ENCODE measurements at regions not wholly inside any gene's neighbourhood (a gene's known extent, or its start where the extent isn't known, plus 50 kb on each side); places are given as distances from the start of the nearest gene placed in this dataset.
"Not testable (repeated sequence)": the region's sequence is repeated elsewhere in the genome, so short reads cannot be mapped to it uniquely, and the experiment has no call there.

- ATAC-seq (ENCODE audit: poor library complexity): no peak
- DNase-seq: no peak
- intact Hi-C loops (cut with DNase I): no loop called here
Observed at GRCh38 chr13:56412856-56413255, 727.9 kb upstream of the PRR20A start.

DNA sequence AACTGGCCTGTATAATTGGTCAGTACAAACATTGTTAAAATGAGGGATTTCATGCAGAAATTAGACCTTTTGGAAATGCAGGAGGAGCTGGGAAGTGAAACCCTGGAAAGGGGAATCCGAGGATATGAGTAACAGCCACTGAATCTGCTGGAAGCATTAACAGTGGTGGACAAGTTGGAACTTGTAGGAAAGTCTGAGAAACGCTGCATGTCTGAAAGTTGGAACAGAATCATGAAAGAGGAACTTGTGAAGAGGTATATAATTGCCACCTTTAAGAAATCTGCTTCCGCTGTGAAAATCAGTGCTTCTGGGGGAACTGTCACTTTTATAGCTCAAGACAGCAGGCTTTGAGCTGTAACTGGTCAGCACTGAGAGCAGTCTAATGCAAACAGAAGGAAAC is 716.5 kb upstream of the PRR20A start:
- DNase-seq: no peak
- intact Hi-C loops (cut with DNase I): no loop called here
- ATAC-seq (ENCODE audit: poor library complexity): no peak

GRCh38 chr13:56457535-56458190 is 683.1 kb upstream of the PRR20A start:
- intact Hi-C loops (cut with DNase I): no loop called here
- DNase-seq (no peak), ATAC-seq (ENCODE audit: poor library complexity) (no peak)

DNA sequence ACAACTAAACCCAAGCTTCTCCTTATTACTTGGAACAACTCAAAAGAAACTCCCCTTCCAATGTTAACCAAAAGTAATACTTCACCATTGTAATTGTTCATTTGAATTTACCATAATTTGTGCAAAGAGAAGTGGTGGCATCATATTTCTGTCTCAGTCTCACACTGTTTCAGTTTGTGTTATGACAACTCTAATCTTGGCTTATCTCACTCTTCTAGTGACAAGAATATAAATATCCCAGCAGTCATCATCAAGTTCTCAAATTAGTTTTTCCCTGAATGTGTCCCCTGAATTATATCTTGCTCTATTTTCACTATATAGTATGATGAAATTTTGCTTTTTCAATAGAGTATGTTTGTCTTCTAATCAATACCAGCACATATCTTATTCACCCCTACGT is 681.4 kb upstream of the PRR20A start:
- ATAC-seq (ENCODE audit: poor library complexity): no peak
- DNase-seq: no peak
- intact Hi-C loops (cut with DNase I): no loop called here

GRCh38 chr13:56501750-56502149 is 639.0 kb upstream of the PRR20A start:
- intact Hi-C loops (cut with DNase I): no loop called here
- DNase-seq: no peak
- ATAC-seq (ENCODE audit: poor library complexity): no peak

DNA sequence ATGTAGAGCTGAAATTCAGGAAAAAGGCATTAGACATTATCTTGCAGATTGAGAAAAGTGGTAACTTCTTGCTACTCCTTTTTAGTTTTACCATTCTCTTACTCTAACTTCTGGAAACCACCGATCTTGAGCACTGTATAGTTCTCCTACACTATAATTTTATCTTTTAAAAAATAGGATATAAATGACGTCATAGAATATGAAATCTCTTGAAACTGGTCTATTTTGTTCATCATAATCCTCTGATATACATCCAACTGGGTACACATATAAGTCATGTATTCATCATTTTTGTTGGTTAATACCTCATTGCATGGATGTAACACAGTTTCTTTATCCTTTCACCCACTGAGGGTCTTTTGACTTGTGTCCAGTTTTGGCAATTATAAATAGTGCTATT is 629.9 kb upstream of the PRR20A start:
- intact Hi-C loops (cut with DNase I): no loop called here
- no peak for ATAC-seq (ENCODE audit: poor library complexity)
- DNase-seq: no peak

- intact Hi-C loops (cut with DNase I); DNase-seq; ATAC-seq (ENCODE audit: poor library complexity): not testable (repeated sequence)
Observed at GRCh38 chr13:56512336-56512735, 628.4 kb upstream of the PRR20A start.

DNA sequence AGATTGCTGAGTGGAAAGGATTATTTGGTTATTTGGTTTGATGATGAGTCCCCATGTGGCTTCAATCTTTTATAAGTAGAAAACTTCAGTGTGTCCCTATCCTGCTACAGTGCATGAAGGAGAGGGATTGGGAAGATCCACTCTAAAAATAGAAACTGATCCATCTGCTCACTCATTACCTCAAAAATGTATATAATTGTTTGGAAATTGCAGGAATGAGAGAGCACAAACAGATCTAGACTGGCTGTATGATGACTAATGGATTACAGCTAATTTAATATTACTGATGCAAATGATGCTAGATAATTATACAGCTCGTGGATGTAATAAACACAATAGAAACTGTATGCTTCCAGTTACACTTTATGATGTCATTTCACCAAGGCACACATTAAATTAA is 625.3 kb upstream of the PRR20A start:
- DNase-seq (no peak), ATAC-seq (ENCODE audit: poor library complexity) (no peak)
- intact Hi-C loops (cut with DNase I): no loop called here

DNA sequence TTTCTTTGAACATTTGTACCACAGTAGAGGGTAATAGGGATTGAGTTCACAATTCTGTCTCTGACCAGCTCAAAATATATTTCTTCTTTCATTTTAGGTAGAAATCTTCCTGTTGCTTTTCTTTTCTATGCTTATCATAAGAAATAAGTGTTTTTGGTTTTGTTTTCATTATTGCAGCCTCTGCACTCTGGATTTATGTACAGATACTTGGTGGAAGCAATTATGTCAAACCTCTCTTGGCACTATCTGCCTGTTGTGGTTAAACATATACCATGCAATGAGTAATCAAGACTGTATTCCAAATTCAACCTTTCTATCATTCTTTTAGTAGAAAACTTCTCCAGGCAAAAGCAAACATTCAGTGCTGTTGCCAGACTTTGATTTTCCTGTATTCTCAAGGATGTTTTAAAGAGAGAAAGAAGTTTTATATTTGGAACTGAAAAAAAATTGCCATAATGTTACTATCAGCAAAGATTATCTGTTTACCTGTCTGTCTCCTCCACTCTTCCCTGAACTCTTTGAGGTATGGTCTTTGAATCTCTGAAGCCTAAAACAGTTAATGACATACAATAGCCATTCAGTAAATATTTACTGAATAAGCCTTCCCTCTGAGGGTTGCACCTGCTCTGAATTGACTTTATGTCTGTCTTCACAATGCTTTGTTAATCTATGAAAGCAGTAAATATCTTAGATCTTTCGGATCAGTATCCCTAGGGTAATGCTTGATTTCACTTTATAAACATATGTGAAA is 612.5 kb upstream of the PRR20A start:
- intact Hi-C loops (cut with DNase I): no loop called here
- DNase-seq (no peak), ATAC-seq (ENCODE audit: poor library complexity) (no peak)

- ATAC-seq (ENCODE audit: poor library complexity): no peak
- intact Hi-C loops (cut with DNase I): no loop called here
- no peak for DNase-seq
Observed at GRCh38 chr13:56530096-56530495, 610.6 kb upstream of the PRR20A start.

DNA sequence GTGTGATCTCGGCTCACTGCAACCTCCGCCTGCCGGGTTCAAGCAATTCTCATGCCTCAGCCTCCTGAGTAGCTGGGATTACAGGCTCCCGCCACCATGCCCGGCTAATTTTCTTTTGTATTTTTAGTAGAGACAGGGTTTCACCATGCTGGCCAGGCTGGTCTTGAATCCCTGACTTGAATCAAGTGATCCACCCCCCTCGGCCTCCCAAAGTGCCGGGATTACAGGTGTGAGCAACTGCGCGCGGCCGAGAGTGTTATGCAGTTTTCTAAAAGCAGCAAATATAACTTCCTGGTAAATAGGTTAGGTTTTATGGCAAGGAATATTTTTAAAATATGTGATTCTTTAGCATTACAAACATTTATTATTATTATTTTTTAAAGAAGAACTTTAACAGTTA is 592.8 kb upstream of the PRR20A start:
- ATAC-seq (ENCODE audit: poor library complexity); DNase-seq; intact Hi-C loops (cut with DNase I): not testable (repeated sequence)

- DNase-seq (no peak), ATAC-seq (ENCODE audit: poor library complexity) (no peak)
Observed at GRCh38 chr13:56558698-56559320, 581.9 kb upstream of the PRR20A start.

GRCh38 chr13:56561327-56561726 is 579.4 kb upstream of the PRR20A start:
- intact Hi-C loops (cut with DNase I): no loop called here
- no peak for DNase-seq
- ATAC-seq (ENCODE audit: poor library complexity): no peak

More at GRCh38 chr13:56558698-56559320, 581.9 kb upstream of the PRR20A start:
- intact Hi-C loops (cut with DNase I): no loop called here

- DNase-seq: no peak
- no peak for ATAC-seq (ENCODE audit: poor library complexity)
- intact Hi-C loops (cut with DNase I): no loop called here
Observed at GRCh38 chr13:56563663-56564062, 577.1 kb upstream of the PRR20A start.

GRCh38 chr13:56586976-56587375 is 553.7 kb upstream of the PRR20A start:
- intact Hi-C loops (cut with DNase I): no loop called here
- ATAC-seq (ENCODE audit: poor library complexity): no peak
- DNase-seq: no peak

- DNase-seq (no peak), ATAC-seq (ENCODE audit: poor library complexity) (no peak)
- intact Hi-C loops (cut with DNase I): no loop called here
Observed at GRCh38 chr13:56615572-56615971, 525.1 kb upstream of the PRR20A start.

DNA sequence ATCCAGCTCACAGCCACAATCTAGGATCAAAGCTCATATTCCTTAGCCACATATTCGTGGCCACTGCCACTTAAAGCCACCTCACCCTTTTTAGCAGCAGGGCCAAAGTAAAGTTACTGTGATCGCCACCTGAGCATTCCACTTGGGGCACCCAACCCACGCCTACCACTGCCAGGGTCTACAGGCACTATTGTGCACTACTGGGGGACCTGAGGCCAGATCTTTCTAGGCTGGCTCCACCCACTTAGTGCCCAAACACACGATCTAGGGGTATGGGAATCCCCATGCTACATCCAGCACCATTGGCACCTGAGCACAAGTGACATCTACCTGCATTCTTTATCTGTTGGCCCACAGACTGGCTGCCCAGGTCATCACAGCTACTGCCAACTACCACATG is 517.9 kb upstream of the PRR20A start:
- ATAC-seq (ENCODE audit: poor library complexity): no peak
- DNase-seq: no peak
- intact Hi-C loops (cut with DNase I): no loop called here

DNA sequence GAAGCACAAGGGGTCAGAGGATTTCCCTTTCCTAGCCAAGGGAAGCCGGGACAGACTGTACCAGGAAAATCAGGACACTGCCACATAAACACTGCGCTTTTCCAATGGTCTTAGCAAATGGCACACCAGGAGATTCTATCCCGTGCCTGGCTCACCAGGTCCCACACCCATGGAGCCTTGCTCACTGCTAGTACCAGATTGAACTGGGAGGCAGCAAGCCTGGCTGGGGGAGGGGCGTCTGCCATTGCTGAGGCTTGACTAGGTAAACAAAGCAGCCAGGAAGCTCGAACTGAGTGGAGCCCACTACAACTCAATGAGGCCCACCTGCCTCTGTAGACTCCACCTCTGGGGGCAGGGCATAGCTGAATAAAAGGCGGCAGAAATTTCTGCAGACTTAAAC is 511.8 kb upstream of the PRR20A start:
- DNase-seq; intact Hi-C loops (cut with DNase I); ATAC-seq (ENCODE audit: poor library complexity): not testable (repeated sequence)

- DNase-seq; ATAC-seq (ENCODE audit: poor library complexity); intact Hi-C loops (cut with DNase I): not testable (repeated sequence)
Observed at GRCh38 chr13:56631060-56631459, 509.7 kb upstream of the PRR20A start.

DNA sequence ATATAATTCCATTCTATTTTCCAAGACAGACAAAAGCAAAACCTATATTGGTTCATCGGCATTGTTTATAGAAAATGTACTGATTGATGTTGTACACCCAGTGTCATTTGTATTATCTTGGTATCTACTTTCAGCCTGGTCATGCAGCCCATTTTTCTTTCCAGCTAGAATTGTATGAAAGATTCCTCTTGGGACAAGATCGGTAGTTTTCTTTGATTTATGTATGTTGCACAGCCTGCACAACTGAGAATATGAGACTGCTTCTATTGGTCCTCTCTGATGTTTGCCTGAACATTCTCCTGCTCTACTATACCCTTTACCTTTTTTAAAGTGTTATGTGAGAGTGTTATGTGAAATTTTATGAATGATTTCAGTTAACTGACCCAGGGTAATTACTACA is 487.7 kb upstream of the PRR20A start:
- ATAC-seq (ENCODE audit: poor library complexity) (no peak), DNase-seq (no peak)
- intact Hi-C loops (cut with DNase I): no loop called here
